ENCODE measurements at regions not wholly inside any gene's neighbourhood (a gene's known extent, or its start where the extent isn't known, plus 50 kb on each side); places are given as distances from the start of the nearest gene placed in this dataset.
"Not testable (repeated sequence)": the region's sequence is repeated elsewhere in the genome, so short reads cannot be mapped to it uniquely, and the experiment has no call there.

GRCh38 chr16:65808790-65809189 lies 557.7 kb upstream of the CDH5 start:
- H3K9me3 ChIP-seq (ENCODE audit: control insufficient read depth, insufficient read depth, low read depth, low read length) = no peaks in the 10 kb centered on the region
- no peaks in the 10 kb centered on the region for H3K27me3 ChIP-seq (ENCODE audit: control insufficient read depth, insufficient read depth, low read length)
- TF ChIP-seq CTCF (conservative IDR thresholded peaks at IDR 0.05 in 1 of 2, IDR thresholded peaks at IDR 0.05 in 1 of 2; ENCODE audit: low read depth in 1 of 2, low read length in 2 of 2) (no peak), EZH2 (IDR thresholded peaks at IDR 0.05; ENCODE audit: low read length, missing control alignments) (no peak)
- no peak overlapping the region for H3K4me3 ChIP-seq (replicated peaks in 1 of 4; ENCODE audit: control extremely low read depth in 1 of 4, insufficient read depth in 1 of 4, low read depth in 3 of 4, low read length in 4 of 4)
- no peaks in the 10 kb centered on the region for H3K79me2 ChIP-seq (ENCODE audit: control insufficient read depth, insufficient read depth, low read length)
- no peaks in the 10 kb centered on the region for H3K36me3 ChIP-seq (ENCODE audit: control insufficient read depth, insufficient read depth, low read length)
- H3K9ac ChIP-seq (ENCODE audit: insufficient read depth, low read length) = no peak overlapping the region
- no peak overlapping the region for H3K27ac ChIP-seq (ENCODE audit: insufficient read depth, low read length)
- no peak for DNase-seq (ENCODE audit: low read depth in 2 of 2)
- H3K4me1 ChIP-seq (ENCODE audit: control insufficient read depth, extremely low read depth, insufficient read depth, low read length) = no peaks in the 10 kb centered on the region
- H3K4me2 ChIP-seq (ENCODE audit: extremely low read depth, insufficient read depth, low read length) = no peak overlapping the region
- H4K20me1 ChIP-seq (ENCODE audit: control insufficient read depth, extremely low read depth, insufficient read depth, low read length) = no peaks in the 10 kb centered on the region
- H2AFZ ChIP-seq (ENCODE audit: low read length) = no peak overlapping the region

- no peak overlapping the region for H3K27ac ChIP-seq (ENCODE audit: insufficient read depth, low read length)
- no peaks in the 10 kb centered on the region for H3K9me3 ChIP-seq (ENCODE audit: control insufficient read depth, insufficient read depth, low read depth, low read length)
- H3K36me3 ChIP-seq (ENCODE audit: control insufficient read depth, insufficient read depth, low read length) = no peaks in the 10 kb centered on the region
- no peak overlapping the region for H3K4me3 ChIP-seq (replicated peaks in 1 of 4; ENCODE audit: control extremely low read depth in 1 of 4, insufficient read depth in 1 of 4, low read depth in 3 of 4, low read length in 4 of 4)
- TF ChIP-seq EZH2 (IDR thresholded peaks at IDR 0.05; ENCODE audit: low read length, missing control alignments) (no peak), CTCF (conservative IDR thresholded peaks at IDR 0.05 in 1 of 2, IDR thresholded peaks at IDR 0.05 in 1 of 2; ENCODE audit: low read depth in 1 of 2, low read length in 2 of 2) (no peak)
- no peak overlapping the region for H3K9ac ChIP-seq (ENCODE audit: insufficient read depth, low read length)
- H3K79me2 ChIP-seq (ENCODE audit: control insufficient read depth, insufficient read depth, low read length) = no peaks in the 10 kb centered on the region
- no peak overlapping the region for H2AFZ ChIP-seq (ENCODE audit: low read length)
- H3K4me2 ChIP-seq (ENCODE audit: extremely low read depth, insufficient read depth, low read length) = no peak overlapping the region
- H3K4me1 ChIP-seq (ENCODE audit: control insufficient read depth, extremely low read depth, insufficient read depth, low read length) = no peaks in the 10 kb centered on the region
- no peaks in the 10 kb centered on the region for H4K20me1 ChIP-seq (ENCODE audit: control insufficient read depth, extremely low read depth, insufficient read depth, low read length)
- H3K27me3 ChIP-seq (ENCODE audit: control insufficient read depth, insufficient read depth, low read length) = no peaks in the 10 kb centered on the region
- DNase-seq (ENCODE audit: low read depth in 2 of 2) = no peak
Measured at GRCh38 chr16:65807858-65808257, 558.6 kb upstream of the CDH5 start.

- H3K4me2 ChIP-seq (ENCODE audit: extremely low read depth, insufficient read depth, low read length); H3K4me3 ChIP-seq (replicated peaks in 1 of 4; ENCODE audit: control extremely low read depth in 1 of 4, insufficient read depth in 1 of 4, low read depth in 3 of 4, low read length in 4 of 4); H3K9ac ChIP-seq (ENCODE audit: insufficient read depth, low read length); H3K27ac ChIP-seq (ENCODE audit: insufficient read depth, low read length); H3K79me2 ChIP-seq (ENCODE audit: control insufficient read depth, insufficient read depth, low read length); H3K4me1 ChIP-seq (ENCODE audit: control insufficient read depth, extremely low read depth, insufficient read depth, low read length); H3K36me3 ChIP-seq (ENCODE audit: control insufficient read depth, insufficient read depth, low read length); H3K27me3 ChIP-seq (ENCODE audit: control insufficient read depth, insufficient read depth, low read length); H3K9me3 ChIP-seq (ENCODE audit: control insufficient read depth, insufficient read depth, low read depth, low read length); DNase-seq (ENCODE audit: low read depth in 2 of 2); H2AFZ ChIP-seq (ENCODE audit: low read length); H4K20me1 ChIP-seq (ENCODE audit: control insufficient read depth, extremely low read depth, insufficient read depth, low read length): not testable (repeated sequence)
Measured at GRCh38 chr16:65805704-65806103, 560.8 kb upstream of the CDH5 start.

- Histone ChIP-seq H3K27me3 (ENCODE audit: control insufficient read depth, insufficient read depth, low read length) (no peaks in the 10 kb centered on the region), H3K9me3 (ENCODE audit: control insufficient read depth, insufficient read depth, low read depth, low read length) (no peaks in the 10 kb centered on the region), H3K4me1 (ENCODE audit: control insufficient read depth, extremely low read depth, insufficient read depth, low read length) (no peaks in the 10 kb centered on the region), H3K79me2 (ENCODE audit: control insufficient read depth, insufficient read depth, low read length) (no peaks in the 10 kb centered on the region), H3K4me2 (ENCODE audit: extremely low read depth, insufficient read depth, low read length) (no peak overlapping the region), H3K9ac (ENCODE audit: insufficient read depth, low read length) (no peak overlapping the region), H3K36me3 (ENCODE audit: control insufficient read depth, insufficient read depth, low read length) (no peaks in the 10 kb centered on the region), H3K4me3 (replicated peaks in 1 of 4; ENCODE audit: control extremely low read depth in 1 of 4, insufficient read depth in 1 of 4, low read depth in 3 of 4, low read length in 4 of 4) (no peak overlapping the region), H4K20me1 (ENCODE audit: control insufficient read depth, extremely low read depth, insufficient read depth, low read length) (no peaks in the 10 kb centered on the region), H2AFZ (ENCODE audit: low read length) (no peak overlapping the region), H3K27ac (ENCODE audit: insufficient read depth, low read length) (no peak overlapping the region)
- DNase-seq (ENCODE audit: low read depth in 2 of 2) = no peak
- TF ChIP-seq EZH2 (IDR thresholded peaks at IDR 0.05; ENCODE audit: low read length, missing control alignments) (no peak), CTCF (conservative IDR thresholded peaks at IDR 0.05 in 1 of 2, IDR thresholded peaks at IDR 0.05 in 1 of 2; ENCODE audit: low read depth in 1 of 2, low read length in 2 of 2) (no peak)
Measured at GRCh38 chr16:65796481-65796880, 570.0 kb upstream of the CDH5 start.
